ENCODE measurements at regions not wholly inside any gene's neighbourhood (a gene's known extent, or its start where the extent isn't known, plus 50 kb on each side); places are given as distances from the start of the nearest gene placed in this dataset.

DNA sequence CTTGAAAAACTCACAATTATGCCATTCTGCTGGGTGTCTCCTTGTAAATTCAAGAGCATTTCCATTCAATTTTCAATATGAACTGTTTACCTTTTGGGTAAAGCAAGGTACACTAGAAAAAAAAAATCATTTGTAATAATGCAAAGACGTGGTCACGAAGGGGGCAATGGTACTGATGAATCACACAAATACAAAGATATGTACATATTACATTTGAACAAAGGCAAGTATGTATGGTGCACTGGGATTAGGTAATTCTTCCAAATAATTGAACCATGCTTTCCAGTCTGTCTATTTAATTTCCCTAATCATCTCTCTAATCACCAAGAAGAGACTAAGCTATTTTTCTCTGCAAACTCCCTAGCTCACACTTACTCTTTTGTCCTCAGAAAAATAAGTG lies 63.4 kb upstream of the RNF38 start:
- DNase-seq (ENCODE audit: low read depth in 2 of 3, low spot score in 2 of 3): no peak

DNA sequence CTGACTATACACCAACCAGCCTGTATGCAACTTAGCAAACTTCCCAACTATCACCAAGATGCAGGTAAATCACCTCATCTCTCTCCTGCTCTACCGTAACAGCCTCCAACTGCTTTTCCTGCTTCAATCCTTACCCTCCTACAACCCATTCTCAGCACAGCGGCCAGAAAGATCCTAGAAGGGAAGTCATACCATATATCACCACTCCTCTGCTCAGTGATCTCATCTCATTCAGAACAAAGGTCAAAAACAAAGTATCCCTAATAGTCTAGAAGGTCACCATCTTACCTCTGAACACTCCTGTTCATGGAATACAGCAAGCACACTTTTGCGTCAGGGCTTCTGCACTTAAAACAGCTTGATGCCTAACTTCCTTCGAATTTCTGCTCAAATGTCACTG lies 62.2 kb upstream of the RNF38 start:
- no peak for DNase-seq (ENCODE audit: low read depth in 2 of 3, low spot score in 2 of 3)

DNA sequence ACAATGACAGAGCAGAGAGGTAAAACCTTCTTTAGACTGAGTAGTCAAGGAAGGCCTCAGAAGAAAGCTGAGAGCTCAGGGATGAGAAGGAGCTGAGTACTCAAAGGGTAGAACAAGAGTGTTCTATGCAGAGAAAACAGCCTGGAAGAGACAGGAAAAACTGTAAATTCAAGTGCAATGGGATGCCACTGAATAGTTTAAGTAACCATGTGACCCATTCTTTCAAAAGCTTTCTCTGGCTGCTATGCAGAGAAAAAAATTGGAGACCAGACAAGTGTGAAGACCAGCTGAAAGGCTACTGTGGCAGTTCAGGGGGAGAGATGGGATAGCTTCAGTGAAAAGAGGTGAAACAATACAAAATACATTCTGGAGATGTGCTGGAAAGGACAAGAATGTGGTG lies 61.3 kb upstream of the RNF38 start:
- DNase-seq (ENCODE audit: low read depth in 2 of 3, low spot score in 2 of 3): no peak

DNA sequence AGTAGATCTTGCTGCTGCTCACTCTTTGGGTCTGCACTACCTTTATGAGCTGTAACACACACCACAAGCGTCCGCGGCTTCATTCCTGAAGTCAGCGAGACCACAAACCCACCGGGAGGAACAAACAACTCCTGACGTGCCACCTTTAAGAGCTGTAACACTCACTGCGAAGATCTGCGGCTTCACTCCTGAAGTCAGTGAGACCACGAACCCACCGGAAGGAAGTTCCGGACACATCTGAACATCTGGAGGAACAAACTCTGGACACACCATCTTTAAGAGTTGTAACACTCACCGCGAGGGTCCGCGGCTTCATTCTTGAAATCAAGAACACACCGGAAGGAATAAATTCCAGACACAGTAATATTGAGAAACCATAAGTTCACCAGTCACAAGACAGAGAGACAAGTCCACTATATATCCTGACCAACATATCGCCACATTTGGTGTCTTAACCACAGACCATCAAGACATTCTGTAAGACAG lies 58.4 kb upstream of the RNF38 start:
- peak in 2 of 3 donors; percentile 76 to 93 for DNase-seq (ENCODE audit: low read depth in 2 of 3, low spot score in 2 of 3)

DNA sequence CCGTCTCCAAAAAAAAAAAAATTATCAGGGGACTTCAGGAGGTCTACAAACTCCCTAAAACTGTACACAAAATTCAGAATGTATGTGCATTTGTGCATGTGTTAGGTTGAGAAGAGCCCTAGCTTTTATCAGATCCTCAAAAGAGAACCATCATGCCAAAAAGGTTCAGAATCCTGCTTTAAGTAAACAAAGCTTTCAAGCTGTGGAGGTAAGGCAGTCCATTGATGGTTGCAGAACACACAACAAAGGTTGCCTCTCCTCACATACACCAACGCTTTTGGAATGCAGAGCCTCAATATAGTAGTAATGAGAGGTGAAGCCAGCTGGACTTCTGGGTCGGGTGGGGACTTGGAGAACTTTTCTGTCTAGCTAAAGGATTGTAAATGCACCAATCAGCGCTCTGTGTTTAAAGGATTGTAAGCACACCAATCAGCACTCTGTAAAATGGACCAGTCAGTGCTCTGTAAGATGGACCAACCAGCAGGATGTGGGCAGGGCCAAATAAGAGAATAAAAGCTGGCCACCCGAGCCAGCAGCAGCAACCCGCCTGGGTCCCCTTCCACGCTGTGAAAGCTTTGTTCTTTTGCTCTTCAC lies 57.9 kb upstream of the RNF38 start:
- DNase-seq (ENCODE audit: low read depth in 2 of 3, low spot score in 2 of 3): no peak

DNA sequence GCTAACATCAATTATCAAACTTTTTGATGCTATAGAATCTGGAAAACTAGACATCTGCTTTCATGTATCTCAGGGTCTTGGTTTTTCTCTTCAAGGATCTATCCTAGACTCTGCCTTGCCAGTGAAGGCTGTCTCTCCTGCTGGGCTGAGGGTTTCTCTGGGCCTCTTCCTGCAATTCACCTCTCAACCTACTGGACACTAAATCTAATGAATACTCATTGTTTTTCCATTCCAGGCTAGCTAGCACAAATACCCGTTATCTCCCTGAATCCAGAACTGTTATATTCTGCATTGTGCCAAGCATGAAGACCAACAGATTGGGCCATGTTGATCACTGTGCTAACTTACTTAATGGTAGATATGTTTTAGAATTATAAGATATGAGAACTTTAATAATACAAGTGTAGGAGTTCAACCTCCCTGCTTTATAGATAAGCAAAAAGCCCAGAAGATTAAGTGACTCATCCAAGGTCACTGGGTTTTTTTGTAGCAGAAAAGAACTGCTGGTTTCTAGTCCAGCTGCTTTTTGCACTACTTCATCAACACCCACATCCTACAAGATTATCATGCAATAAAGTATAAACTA lies 56.5 kb upstream of the RNF38 start:
- DNase-seq (ENCODE audit: low read depth in 2 of 3, low spot score in 2 of 3): no peak

DNA sequence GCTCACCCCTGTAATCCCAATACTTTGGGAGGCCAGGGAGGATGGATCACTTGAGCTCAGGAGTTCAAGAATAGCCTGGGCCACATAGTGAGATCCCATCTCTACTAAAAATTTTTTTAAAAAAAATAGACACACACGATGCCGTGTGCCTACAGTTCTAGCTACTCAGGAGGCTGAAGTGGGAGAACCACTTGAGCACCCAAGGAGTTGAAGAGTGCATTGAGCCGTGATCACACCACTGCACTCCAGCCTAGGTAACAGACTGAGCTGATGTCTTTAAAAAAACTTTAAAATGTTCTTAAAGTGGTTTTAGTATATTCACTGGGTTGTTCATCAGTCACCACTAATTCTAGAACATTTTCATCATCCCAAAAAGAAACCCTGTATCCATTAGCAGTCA lies 51.9 kb upstream of the RNF38 start:
- DNase-seq (ENCODE audit: low read depth in 2 of 3, low spot score in 2 of 3): no peak

DNA sequence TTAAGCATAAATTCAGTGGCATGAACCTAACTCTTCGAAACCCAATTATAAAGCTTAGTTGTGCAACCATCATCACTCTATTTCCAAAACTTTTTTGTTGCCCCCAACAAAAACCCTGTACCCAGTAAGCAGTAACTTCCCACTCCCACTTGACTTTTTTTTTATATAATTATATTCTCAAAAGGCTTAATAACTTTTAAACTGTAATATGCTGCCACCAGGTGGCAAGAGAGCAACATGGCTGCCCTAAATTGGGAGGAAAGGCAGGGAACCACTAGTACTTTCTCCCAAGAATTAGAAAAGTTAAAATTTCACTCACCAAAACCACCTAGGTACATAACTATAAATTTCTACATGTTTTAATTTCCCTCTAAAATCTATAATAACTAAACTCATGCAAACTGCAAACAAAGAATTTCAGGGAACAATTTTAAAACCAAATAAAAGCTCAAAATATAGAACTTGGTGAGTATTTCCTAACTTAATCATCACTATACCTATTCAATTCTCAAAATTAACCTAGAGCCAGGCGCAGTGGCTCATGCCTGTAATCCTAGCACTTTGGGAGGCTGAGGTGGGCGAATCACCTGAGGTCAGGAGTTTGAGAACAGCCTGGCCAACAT lies 50.2 kb upstream of the RNF38 start:
- peak in 2 of 3 donors; percentile 45 to 76 for DNase-seq (ENCODE audit: low read depth in 2 of 3, low spot score in 2 of 3)

All from hematopoietic multipotent progenitor cell (in vitro differentiated cells).